HUDEP-2 (cell line): ENCODE measurements at regions not wholly inside any gene's neighbourhood (a gene's known extent, or its start where the extent isn't known, plus 50 kb on each side); places are given as distances from the start of the nearest gene placed in this dataset.
A peak's percentile ranks its signal among the peaks of the same experiment; 100 is the strongest.

Experiments
- DNase-seq, 76 experiments: peaks; one replicate each; lab custom pipeline; 2025; ENCODE audit not compliant: unreplicated experiment in 76 of 76; lab: John Stamatoyannopoulos, UW

GRCh38 chr11:44483919-44484610 lies 81.4 kb upstream of the CD82 start:
- peak in 11 of 76 experiments; percentile 3 to 31 (median 10) for DNase-seq

GRCh38 chr11:44488165-44488965 lies 77.1 kb upstream of the CD82 start:
- no peak for DNase-seq

- DNase-seq: no peak
Measured at GRCh38 chr11:44493383-44493782, 72.1 kb upstream of the CD82 start.

- no peak for DNase-seq
Measured at GRCh38 chr11:44493930-44494329, 71.5 kb upstream of the CD82 start.

- no peak for DNase-seq
Measured at GRCh38 chr11:44494785-44495184, 70.7 kb upstream of the CD82 start.

- DNase-seq: no peak
Measured at GRCh38 chr11:44496391-44496790, 69.1 kb upstream of the CD82 start.

- no peak for DNase-seq
Measured at GRCh38 chr11:44498089-44498871, 67.2 kb upstream of the CD82 start.

- DNase-seq: no peak
Measured at GRCh38 chr11:44502506-44502905, 63.0 kb upstream of the CD82 start.

- DNase-seq: peak in 4 of 76 experiments; percentile 2 to 13 (median 6)
Measured at GRCh38 chr11:44505581-44506054, 59.8 kb upstream of the CD82 start.

GRCh38 chr11:44506375-44507016 lies 59.0 kb upstream of the CD82 start:
- no peak for DNase-seq

- DNase-seq: no peak
Measured at GRCh38 chr11:44507491-44507890, 58.0 kb upstream of the CD82 start.

- DNase-seq: no peak
Measured at GRCh38 chr11:44507896-44508445, 57.5 kb upstream of the CD82 start.

- DNase-seq: no peak
Measured at GRCh38 chr11:44509296-44509695, 56.2 kb upstream of the CD82 start.

- no peak for DNase-seq
Measured at GRCh38 chr11:44510372-44510771, 55.1 kb upstream of the CD82 start.

GRCh38 chr11:44512818-44513217 lies 52.6 kb upstream of the CD82 start:
- no peak for DNase-seq

GRCh38 chr11:44515048-44515447 lies 50.4 kb upstream of the CD82 start:
- no peak for DNase-seq
